ENCODE measurements at regions not wholly inside any gene's neighbourhood (a gene's known extent, or its start where the extent isn't known, plus 50 kb on each side); places are given as distances from the start of the nearest gene placed in this dataset.
A peak's percentile ranks its signal among the peaks of the same experiment; 100 is the strongest.

DNA sequence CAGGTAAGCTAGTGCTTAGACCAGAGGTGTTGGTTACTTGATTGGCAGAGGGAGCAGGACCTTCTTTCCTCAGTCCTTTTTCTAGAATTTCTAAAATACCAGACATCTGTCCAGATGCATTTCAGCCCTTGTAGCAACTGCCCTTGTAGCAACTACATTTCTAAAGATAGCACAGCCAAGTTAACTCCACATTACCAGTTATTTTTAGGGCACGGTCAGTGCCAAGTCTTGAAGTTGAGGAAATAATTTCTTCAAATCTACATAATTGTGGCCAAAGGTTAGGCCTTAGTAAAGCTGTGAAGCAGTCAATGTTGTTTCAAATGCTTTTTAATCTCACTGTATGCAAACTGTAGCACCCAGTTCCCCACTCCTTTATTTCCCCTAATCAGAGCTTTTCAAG lies 62.9 kb downstream of the MID1IP1 start:
- no peaks in the 10 kb centered on the region for H3K9me3 ChIP-seq (ENCODE audit: insufficient read depth, low read length)
- no peak overlapping the region for H3K4me3 ChIP-seq (ENCODE audit: insufficient read length, low read depth)
- TF ChIP-seq SUZ12 (IDR thresholded peaks at IDR 0.05; ENCODE audit: extremely low read depth, insufficient read depth, insufficient read length) (no peak), ZNF274 (IDR thresholded peaks at IDR 0.05; ENCODE audit: low read depth, low read length) (no peak), YY1 (IDR thresholded peaks at IDR 0.05; ENCODE audit: insufficient read depth, insufficient read length) (no peak)
- no peak overlapping the region for H3K9ac ChIP-seq (ENCODE audit: insufficient read length, low read depth)
- no peak for DNase-seq (ENCODE audit: low read depth, low spot score)
- H3K27me3 ChIP-seq (ENCODE audit: insufficient read depth, insufficient read length): no peaks in the 10 kb centered on the region
- H3K4me1 ChIP-seq (ENCODE audit: insufficient read depth, insufficient read length): no peaks in the 10 kb centered on the region
- no peaks in the 10 kb centered on the region for H3K36me3 ChIP-seq (ENCODE audit: insufficient read depth, insufficient read length, low read length)

DNA sequence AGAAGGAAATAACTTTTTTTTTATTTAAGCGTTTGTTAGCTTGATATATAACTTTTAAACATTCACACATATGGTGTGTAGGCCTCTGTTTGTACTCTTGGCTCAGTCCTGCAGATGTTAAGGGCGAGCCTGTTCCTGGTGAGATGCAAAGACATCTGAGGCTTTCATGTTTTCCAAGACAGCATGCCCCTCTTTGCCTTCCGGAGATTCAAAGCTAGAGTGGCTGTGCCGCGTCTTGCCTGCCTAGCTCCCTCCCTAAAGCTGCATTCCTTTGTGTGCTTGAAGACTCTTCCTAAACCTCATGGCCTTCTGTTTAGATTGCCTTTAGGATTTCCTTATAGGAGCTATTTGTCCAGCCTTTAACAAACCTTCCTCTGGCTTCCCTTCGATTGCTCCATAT lies 67.1 kb downstream of the MID1IP1 start:
- Histone ChIP-seq H3K9ac (ENCODE audit: insufficient read length, low read depth) (no peak overlapping the region), H3K36me3 (ENCODE audit: insufficient read depth, insufficient read length, low read length) (no peaks in the 10 kb centered on the region), H3K9me3 (ENCODE audit: insufficient read depth, low read length) (0 out of 2 replicates have a peak, but pooled peaks cover 7% of the 10 kb centered on the region), H3K4me3 (ENCODE audit: insufficient read length, low read depth) (no peak overlapping the region), H3K27me3 (ENCODE audit: insufficient read depth, insufficient read length) (no peaks in the 10 kb centered on the region), H3K4me1 (ENCODE audit: insufficient read depth, insufficient read length) (peaks cover 2% of the 10 kb centered on the region)
- DNase-seq (ENCODE audit: low read depth, low spot score): no peak
- TF ChIP-seq SUZ12 (IDR thresholded peaks at IDR 0.05; ENCODE audit: extremely low read depth, insufficient read depth, insufficient read length) (no peak), ZNF274 (IDR thresholded peaks at IDR 0.05; ENCODE audit: low read depth, low read length) (no peak), YY1 (IDR thresholded peaks at IDR 0.05; ENCODE audit: insufficient read depth, insufficient read length) (no peak)

- H3K9me3 ChIP-seq (ENCODE audit: insufficient read depth, low read length): 0 out of 2 replicates have a peak, but pooled peaks cover 7% of the 10 kb centered on the region
- no peaks in the 10 kb centered on the region for H3K36me3 ChIP-seq (ENCODE audit: insufficient read depth, insufficient read length, low read length)
- H3K4me3 ChIP-seq (ENCODE audit: insufficient read length, low read depth): no peak overlapping the region
- H3K27me3 ChIP-seq (ENCODE audit: insufficient read depth, insufficient read length): no peaks in the 10 kb centered on the region
- no peak overlapping the region for H3K9ac ChIP-seq (ENCODE audit: insufficient read length, low read depth)
- TF ChIP-seq ZNF274 (IDR thresholded peaks at IDR 0.05; ENCODE audit: low read depth, low read length) (no peak), YY1 (IDR thresholded peaks at IDR 0.05; ENCODE audit: insufficient read depth, insufficient read length) (no peak)
- peaks cover 2% of the 10 kb centered on the region for H3K4me1 ChIP-seq (ENCODE audit: insufficient read depth, insufficient read length)
- DNase-seq (ENCODE audit: low read depth, low spot score): no peak
Measured at GRCh38 chrX:38868941-38869401, 67.7 kb downstream of the MID1IP1 start.

DNA sequence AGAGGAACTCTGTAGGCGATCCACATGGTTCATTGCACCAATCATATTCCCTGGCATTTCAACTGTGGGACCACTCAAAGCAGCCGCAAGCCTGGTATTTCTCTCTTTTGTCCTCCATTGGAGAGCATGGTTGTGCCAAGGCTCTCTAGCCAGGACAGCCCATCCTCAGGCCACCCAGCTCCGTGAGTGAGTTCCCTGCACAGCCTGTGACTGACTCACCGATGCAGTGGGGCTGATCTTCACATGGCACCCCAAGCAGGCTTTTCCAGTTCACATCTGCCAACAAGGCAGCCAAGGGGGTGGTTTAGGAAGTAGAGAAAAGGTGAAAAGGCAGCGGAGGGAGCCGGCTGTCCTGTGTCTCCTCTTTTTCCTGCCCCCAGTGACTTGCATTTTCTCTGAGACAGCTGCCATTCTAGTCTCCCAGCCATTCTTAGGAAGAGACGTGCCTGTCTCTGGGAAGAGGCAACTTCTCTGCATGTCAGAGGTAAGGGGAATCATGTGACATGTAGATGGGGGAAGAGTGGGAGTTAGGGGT lies 69.2 kb downstream of the MID1IP1 start:
- H3K4me3 ChIP-seq (ENCODE audit: insufficient read length, low read depth): peak overlapping the region; percentile 29
- TF ChIP-seq ZNF274 (IDR thresholded peaks at IDR 0.05; ENCODE audit: low read depth, low read length): no peak
- no peak for TF ChIP-seq YY1 (IDR thresholded peaks at IDR 0.05; ENCODE audit: insufficient read depth, insufficient read length)
- peaks cover 2% of the 10 kb centered on the region for H3K4me1 ChIP-seq (ENCODE audit: insufficient read depth, insufficient read length)
- H3K36me3 ChIP-seq (ENCODE audit: insufficient read depth, insufficient read length, low read length): no peaks in the 10 kb centered on the region
- 0 out of 2 replicates have a peak, but pooled peaks cover 7% of the 10 kb centered on the region for H3K9me3 ChIP-seq (ENCODE audit: insufficient read depth, low read length)
- no peaks in the 10 kb centered on the region for H3K27me3 ChIP-seq (ENCODE audit: insufficient read depth, insufficient read length)
- DNase-seq (ENCODE audit: low read depth, low spot score): peak; percentile 16
- peak overlapping the region; percentile 65 for H3K9ac ChIP-seq (ENCODE audit: insufficient read length, low read depth)

- peaks cover 2% of the 10 kb centered on the region for H3K4me1 ChIP-seq (ENCODE audit: insufficient read depth, insufficient read length)
- H3K36me3 ChIP-seq (ENCODE audit: insufficient read depth, insufficient read length, low read length): no peaks in the 10 kb centered on the region
- H3K9me3 ChIP-seq (ENCODE audit: insufficient read depth, low read length): 0 out of 2 replicates have a peak, but pooled peaks cover 7% of the 10 kb centered on the region
- DNase-seq (ENCODE audit: low read depth, low spot score): peak; percentile 72
- no peaks in the 10 kb centered on the region for H3K27me3 ChIP-seq (ENCODE audit: insufficient read depth, insufficient read length)
- peak overlapping the region; percentile 25 for H3K4me3 ChIP-seq (ENCODE audit: insufficient read length, low read depth)
- no peak overlapping the region for H3K9ac ChIP-seq (ENCODE audit: insufficient read length, low read depth)
- TF ChIP-seq SUZ12 (IDR thresholded peaks at IDR 0.05; ENCODE audit: extremely low read depth, insufficient read depth, insufficient read length): no peak
- no peak for TF ChIP-seq ZNF274 (IDR thresholded peaks at IDR 0.05; ENCODE audit: low read depth, low read length)
- no peak for TF ChIP-seq YY1 (IDR thresholded peaks at IDR 0.05; ENCODE audit: insufficient read depth, insufficient read length)
Measured at GRCh38 chrX:38871129-38872029, 70.1 kb downstream of the MID1IP1 start.

DNA sequence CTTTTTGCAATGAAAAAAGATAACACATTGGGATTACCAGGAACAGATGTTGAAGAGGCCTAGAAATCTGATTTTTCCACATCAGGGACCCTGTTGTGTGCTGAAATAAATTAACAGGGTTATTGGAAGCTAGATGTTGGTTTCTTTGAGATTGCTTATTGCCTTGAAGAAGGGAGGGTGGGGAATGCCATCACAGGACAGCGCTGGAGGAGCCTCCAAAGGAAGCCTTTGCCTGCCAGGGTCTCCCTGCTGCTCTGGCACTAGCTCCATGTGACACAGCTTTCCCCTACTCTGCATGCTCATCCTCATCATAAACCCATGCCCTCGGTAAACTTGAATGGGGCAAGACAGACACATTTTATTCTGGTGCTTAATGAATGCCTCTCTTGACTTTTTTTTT lies 76.1 kb downstream of the MID1IP1 start:
- Histone ChIP-seq H3K4me3 (ENCODE audit: insufficient read length, low read depth) (no peak overlapping the region), H3K27me3 (ENCODE audit: insufficient read depth, insufficient read length) (no peaks in the 10 kb centered on the region), H3K36me3 (ENCODE audit: insufficient read depth, insufficient read length, low read length) (no peaks in the 10 kb centered on the region), H3K9ac (ENCODE audit: insufficient read length, low read depth) (no peak overlapping the region), H3K9me3 (ENCODE audit: insufficient read depth, low read length) (0 out of 2 replicates have a peak, but pooled peaks cover 9% of the 10 kb centered on the region), H3K4me1 (ENCODE audit: insufficient read depth, insufficient read length) (peaks cover 2% of the 10 kb centered on the region)
- TF ChIP-seq SUZ12 (IDR thresholded peaks at IDR 0.05; ENCODE audit: extremely low read depth, insufficient read depth, insufficient read length) (no peak), YY1 (IDR thresholded peaks at IDR 0.05; ENCODE audit: insufficient read depth, insufficient read length) (no peak), ZNF274 (IDR thresholded peaks at IDR 0.05; ENCODE audit: low read depth, low read length) (no peak)
- no peak for DNase-seq (ENCODE audit: low read depth, low spot score)

DNA sequence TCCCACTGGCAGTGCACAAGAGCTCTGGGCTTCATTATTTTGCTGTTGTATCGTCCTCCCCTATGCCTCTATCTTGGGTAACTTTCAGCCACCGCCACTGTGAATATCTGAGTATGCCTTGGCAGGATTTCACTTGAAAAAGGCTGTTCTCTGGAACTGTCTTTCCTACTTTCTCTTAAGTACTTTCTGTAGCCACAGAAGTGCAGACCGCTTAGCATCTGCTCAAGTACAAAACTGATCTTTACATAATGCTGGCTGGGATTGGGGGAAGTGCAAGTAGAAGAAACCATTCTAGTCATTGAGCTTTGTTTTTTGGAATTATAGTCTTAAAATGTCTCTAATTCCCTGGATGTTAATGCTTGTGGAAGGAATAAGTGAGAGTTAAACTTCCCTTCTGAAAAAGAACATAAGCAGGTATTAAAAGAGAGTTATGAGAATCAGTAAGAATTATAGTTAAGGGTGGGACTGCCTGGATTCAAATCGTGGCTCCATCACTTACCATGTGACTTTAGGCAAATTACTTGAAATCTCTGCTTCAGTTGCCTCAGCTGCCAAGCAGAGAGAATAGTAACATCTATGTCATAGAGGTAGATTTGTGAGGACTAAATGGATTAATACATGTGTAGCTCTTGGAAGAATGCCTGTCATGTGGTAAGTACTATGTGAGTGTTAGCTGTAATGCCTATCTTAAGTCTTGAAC lies 77.5 kb downstream of the MID1IP1 start:
- Histone ChIP-seq H3K4me3 (ENCODE audit: insufficient read length, low read depth) (no peak overlapping the region), H3K9me3 (ENCODE audit: insufficient read depth, low read length) (0 out of 2 replicates have a peak, but pooled peaks cover 8% of the 10 kb centered on the region), H3K4me1 (ENCODE audit: insufficient read depth, insufficient read length) (peaks cover 2% of the 10 kb centered on the region), H3K36me3 (ENCODE audit: insufficient read depth, insufficient read length, low read length) (no peaks in the 10 kb centered on the region), H3K9ac (ENCODE audit: insufficient read length, low read depth) (no peak overlapping the region), H3K27me3 (ENCODE audit: insufficient read depth, insufficient read length) (no peaks in the 10 kb centered on the region)
- DNase-seq (ENCODE audit: low read depth, low spot score): no peak
- TF ChIP-seq ZNF274 (IDR thresholded peaks at IDR 0.05; ENCODE audit: low read depth, low read length) (no peak), YY1 (IDR thresholded peaks at IDR 0.05; ENCODE audit: insufficient read depth, insufficient read length) (no peak), SUZ12 (IDR thresholded peaks at IDR 0.05; ENCODE audit: extremely low read depth, insufficient read depth, insufficient read length) (no peak)

Measured in NT2/D1 (cell line).